Endothelial cell of umbilical vein (primary cell): ENCODE measurements at regions not wholly inside any gene's neighbourhood (a gene's known extent, or its start where the extent isn't known, plus 50 kb on each side); places are given as distances from the start of the nearest gene placed in this dataset.

Experiments used
- EZH2 ChIP-seq: IDR thresholded peaks from 2 replicates; pipeline ENCODE4 v1.6.1; 2012; ENCODE audit warnings: borderline replicate concordance, low read depth, mild to moderate bottlenecking, moderate library complexity, low read length, inconsistent platforms; ENCODE audit not compliant: severe bottlenecking
- FOS ChIP-seq: IDR thresholded peaks from 2 replicates; pipeline ENCODE4 v1.6.1; 2011; ENCODE audit warnings: mild to moderate bottlenecking, low read length, moderate library complexity, borderline replicate concordance; ENCODE audit not compliant: insufficient read depth
- JUN ChIP-seq: IDR thresholded peaks from 2 replicates; pipeline ENCODE4 v1.6.1; 2011; ENCODE audit warnings: borderline replicate concordance, low read depth; ENCODE audit not compliant: insufficient read length, insufficient read depth
- MYC ChIP-seq: IDR thresholded peaks from one replicate; pipeline ENCODE4 v1.6.1; 2011; ENCODE audit warnings: mild to moderate bottlenecking, low read depth, low read length
- POLR2A ChIP-seq: IDR thresholded peaks from 2 replicates; pipeline ENCODE4 v1.6.1; 2012; ENCODE audit warnings: low read depth, mild to moderate bottlenecking, control low read depth, low read length
- POLR2AphosphoS5 ChIP-seq: IDR thresholded peaks from 2 replicates; pipeline ENCODE4 v1.6.1; 2012; ENCODE audit warnings: low read depth, mild to moderate bottlenecking, control low read depth, low read length, moderate library complexity; ENCODE audit not compliant: insufficient read depth
- TF ChIP-seq, protein P1 (sequence below): IDR thresholded peaks from 2 replicates; pipeline ENCODE4 v1.6.1; 2011; ENCODE audit not compliant: insufficient read depth, insufficient read length
- TF ChIP-seq, protein P2 (sequence below), 2 donors: IDR thresholded peaks; 1 replicate in 1 of 2; 2 replicates in 1 of 2; pipeline ENCODE4 v1.5.1; 2011; ENCODE audit warnings: low read length in 2 of 2, mild to moderate bottlenecking in 2 of 2, moderate library complexity in 2 of 2, control low read depth in 1 of 2, inconsistent platforms in 1 of 2, low read depth in 1 of 2; ENCODE audit not compliant: insufficient read depth in 1 of 2; ENCODE audit errors: extremely low read depth in 1 of 2

DNA sequence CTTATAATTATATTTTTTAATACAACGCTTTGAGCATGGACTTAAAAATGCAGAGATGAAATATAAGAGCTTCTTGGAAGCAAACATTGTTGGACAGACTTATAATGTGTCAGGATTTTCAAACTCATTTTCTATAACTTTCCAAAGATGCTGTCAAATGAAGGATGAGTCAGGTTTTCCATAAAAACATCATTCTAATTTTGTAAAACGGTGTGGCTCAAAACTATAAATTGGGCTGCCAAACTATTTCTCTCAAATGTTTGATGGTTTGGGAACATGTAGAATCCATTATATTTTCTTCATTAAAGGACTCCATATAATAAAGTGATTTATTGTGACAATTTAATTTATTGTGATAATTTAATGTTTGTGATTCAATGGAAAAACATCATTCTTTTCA is 511.2 kb downstream of the USP25 start:
- TF ChIP-seq POLR2AphosphoS5 (no peak), EZH2 (no peak), JUN (no peak), POLR2A (no peak), MYC (no peak), FOS (no peak)
- TF ChIP-seq, protein P1, sequence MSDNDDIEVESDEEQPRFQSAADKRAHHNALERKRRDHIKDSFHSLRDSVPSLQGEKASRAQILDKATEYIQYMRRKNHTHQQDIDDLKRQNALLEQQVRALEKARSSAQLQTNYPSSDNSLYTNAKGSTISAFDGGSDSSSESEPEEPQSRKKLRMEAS: no peak
- TF ChIP-seq, protein P2, sequence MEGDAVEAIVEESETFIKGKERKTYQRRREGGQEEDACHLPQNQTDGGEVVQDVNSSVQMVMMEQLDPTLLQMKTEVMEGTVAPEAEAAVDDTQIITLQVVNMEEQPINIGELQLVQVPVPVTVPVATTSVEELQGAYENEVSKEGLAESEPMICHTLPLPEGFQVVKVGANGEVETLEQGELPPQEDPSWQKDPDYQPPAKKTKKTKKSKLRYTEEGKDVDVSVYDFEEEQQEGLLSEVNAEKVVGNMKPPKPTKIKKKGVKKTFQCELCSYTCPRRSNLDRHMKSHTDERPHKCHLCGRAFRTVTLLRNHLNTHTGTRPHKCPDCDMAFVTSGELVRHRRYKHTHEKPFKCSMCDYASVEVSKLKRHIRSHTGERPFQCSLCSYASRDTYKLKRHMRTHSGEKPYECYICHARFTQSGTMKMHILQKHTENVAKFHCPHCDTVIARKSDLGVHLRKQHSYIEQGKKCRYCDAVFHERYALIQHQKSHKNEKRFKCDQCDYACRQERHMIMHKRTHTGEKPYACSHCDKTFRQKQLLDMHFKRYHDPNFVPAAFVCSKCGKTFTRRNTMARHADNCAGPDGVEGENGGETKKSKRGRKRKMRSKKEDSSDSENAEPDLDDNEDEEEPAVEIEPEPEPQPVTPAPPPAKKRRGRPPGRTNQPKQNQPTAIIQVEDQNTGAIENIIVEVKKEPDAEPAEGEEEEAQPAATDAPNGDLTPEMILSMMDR (IDR thresholded peaks at IDR 0.05; ENCODE audit: extremely low read depth in 1 of 2, insufficient read depth in 1 of 2, low read depth in 1 of 2, low read length in 2 of 2): no peak
